ENCODE measurements at regions not wholly inside any gene's neighbourhood (a gene's known extent, or its start where the extent isn't known, plus 50 kb on each side); places are given as distances from the start of the nearest gene placed in this dataset.
"Not testable (repeated sequence)": the region's sequence is repeated elsewhere in the genome, so short reads cannot be mapped to it uniquely, and the experiment has no call there.

- TF ChIP-seq, protein P1, sequence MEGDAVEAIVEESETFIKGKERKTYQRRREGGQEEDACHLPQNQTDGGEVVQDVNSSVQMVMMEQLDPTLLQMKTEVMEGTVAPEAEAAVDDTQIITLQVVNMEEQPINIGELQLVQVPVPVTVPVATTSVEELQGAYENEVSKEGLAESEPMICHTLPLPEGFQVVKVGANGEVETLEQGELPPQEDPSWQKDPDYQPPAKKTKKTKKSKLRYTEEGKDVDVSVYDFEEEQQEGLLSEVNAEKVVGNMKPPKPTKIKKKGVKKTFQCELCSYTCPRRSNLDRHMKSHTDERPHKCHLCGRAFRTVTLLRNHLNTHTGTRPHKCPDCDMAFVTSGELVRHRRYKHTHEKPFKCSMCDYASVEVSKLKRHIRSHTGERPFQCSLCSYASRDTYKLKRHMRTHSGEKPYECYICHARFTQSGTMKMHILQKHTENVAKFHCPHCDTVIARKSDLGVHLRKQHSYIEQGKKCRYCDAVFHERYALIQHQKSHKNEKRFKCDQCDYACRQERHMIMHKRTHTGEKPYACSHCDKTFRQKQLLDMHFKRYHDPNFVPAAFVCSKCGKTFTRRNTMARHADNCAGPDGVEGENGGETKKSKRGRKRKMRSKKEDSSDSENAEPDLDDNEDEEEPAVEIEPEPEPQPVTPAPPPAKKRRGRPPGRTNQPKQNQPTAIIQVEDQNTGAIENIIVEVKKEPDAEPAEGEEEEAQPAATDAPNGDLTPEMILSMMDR (conservative IDR thresholded peaks at IDR 0.05; ENCODE audit: low read depth, low read length), result no peak
- no peak overlapping the region for H3K4me3 ChIP-seq (ENCODE audit: low read length)
- no peak for DNase-seq (ENCODE audit: low read depth)
Measured at GRCh38 chr16:6777624-6778023, 555.0 kb upstream of the RBFOX1 start.

GRCh38 chr16:6775712-6776111 is 556.9 kb upstream of the RBFOX1 start:
- TF ChIP-seq, protein P1 (conservative IDR thresholded peaks at IDR 0.05; ENCODE audit: low read depth, low read length), result no peak
- H3K4me3 ChIP-seq (ENCODE audit: low read length), result no peak overlapping the region
- no peak for DNase-seq (ENCODE audit: low read depth)

DNA sequence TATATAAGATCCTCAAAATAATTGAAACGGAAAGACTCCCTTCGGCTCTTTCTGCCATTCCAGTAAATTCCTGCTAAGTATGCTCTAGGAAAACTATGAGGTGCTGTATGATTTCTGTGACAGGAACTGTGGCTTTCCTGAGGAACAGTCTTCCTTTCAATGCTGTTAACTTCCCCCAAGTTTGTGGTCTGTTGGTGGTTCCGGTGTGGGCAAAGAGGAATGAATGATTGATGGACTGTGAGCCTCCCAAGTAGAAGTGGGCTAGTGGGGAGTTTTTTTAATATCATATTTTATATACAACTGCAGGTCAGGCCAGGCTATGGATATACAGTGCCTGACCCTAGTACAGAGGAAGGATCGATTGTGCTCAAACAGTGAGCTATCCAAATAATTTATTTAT is 560.7 kb upstream of the RBFOX1 start:
- no peak for DNase-seq (ENCODE audit: low read depth)
- TF ChIP-seq, protein P1 (conservative IDR thresholded peaks at IDR 0.05; ENCODE audit: low read depth, low read length), result no peak
- H3K4me3 ChIP-seq (ENCODE audit: low read length), result no peak overlapping the region

DNA sequence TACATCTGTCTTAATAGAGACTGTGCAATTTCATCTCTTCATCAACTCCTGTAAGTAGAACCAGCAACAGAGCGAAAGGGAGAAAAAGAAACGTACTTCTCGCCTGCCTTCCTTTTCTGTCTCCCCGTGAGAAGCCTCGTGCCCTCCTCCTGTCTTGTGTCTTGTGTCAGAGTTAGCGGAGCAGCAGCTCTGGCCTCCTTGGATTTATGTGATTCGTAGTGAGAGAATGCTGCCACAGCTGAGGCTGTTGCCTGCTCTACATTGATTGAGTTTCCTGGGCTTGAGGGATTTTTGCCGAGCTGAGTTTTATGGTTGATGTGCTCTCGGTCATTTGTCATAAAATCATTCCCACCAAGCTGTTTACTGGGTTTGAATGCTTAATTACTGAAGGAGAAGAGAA is 579.1 kb upstream of the RBFOX1 start:
- no peak overlapping the region for H3K4me3 ChIP-seq (ENCODE audit: low read length)
- TF ChIP-seq, protein P1 (conservative IDR thresholded peaks at IDR 0.05; ENCODE audit: low read depth, low read length), result no peak
- DNase-seq (ENCODE audit: low read depth), result no peak

DNA sequence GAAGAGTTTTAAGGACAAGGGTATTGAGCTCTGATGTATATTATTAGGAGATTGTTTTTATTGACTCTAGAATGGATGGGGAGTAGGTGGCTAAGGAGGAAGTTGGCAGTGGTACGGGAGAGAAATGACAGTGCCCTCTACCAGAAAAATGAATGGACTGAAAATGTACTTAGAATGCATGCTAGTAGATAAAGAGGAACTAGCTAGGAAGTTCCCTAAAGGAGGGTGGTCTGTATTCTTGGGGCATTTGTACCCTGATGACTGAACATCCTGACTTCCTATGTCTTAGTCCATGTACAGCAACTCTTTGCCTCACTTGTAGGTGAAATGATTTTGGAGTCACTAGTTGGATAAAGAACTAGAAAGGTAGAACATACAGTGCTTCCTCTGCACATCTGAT is 581.5 kb upstream of the RBFOX1 start:
- TF ChIP-seq, protein P1 (conservative IDR thresholded peaks at IDR 0.05; ENCODE audit: low read depth, low read length), result no peak

DNA sequence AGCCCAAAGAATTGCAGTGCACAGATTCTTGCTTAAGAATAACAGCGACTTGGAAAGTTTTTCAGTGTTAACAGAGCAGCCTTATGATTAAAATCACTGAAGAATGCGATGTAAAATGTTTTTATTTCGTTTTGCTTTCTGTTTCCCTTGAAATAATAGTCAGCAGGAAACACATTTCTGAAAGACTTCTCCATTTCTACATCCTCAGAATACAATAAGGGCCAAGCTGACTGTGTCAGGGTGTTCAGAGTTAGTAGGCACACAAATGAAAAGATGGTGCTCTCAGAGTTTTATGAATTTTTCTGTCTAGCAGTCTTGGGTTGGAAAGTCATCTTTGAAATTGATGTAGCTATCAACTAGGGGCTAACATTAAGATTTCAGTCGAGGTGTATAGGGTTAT is 582.9 kb upstream of the RBFOX1 start:
- no peak for DNase-seq (ENCODE audit: low read depth)
- H3K4me3 ChIP-seq (ENCODE audit: low read length), result no peak overlapping the region
- TF ChIP-seq, protein P1 (conservative IDR thresholded peaks at IDR 0.05; ENCODE audit: low read depth, low read length), result no peak

More for the DNA sequence above, 581.5 kb upstream of the RBFOX1 start:
- no peak overlapping the region for H3K4me3 ChIP-seq (ENCODE audit: low read length)
- DNase-seq (ENCODE audit: low read depth), result no peak

DNA sequence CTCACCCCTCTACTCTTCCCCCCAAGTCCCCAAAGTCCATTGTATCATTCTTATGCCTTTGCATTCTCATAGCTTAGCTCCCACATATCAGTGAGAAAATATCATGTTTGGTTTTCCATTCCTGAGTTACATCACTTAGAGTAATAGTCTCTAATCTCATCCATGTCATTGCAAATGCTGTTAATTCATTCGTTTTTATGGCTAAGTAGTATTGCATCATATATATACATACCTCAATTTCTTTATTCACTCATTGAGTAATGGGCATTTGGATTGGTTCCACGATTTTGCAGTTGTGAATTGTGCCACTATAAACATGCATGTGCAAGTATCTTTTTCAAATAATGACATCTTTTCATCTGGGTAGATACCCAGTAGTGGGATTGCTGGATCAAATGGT is 596.3 kb upstream of the RBFOX1 start:
- DNase-seq (ENCODE audit: low read depth); H3K4me3 ChIP-seq (ENCODE audit: low read length): not testable (repeated sequence)

GRCh38 chr16:6735631-6736030 is 597.0 kb upstream of the RBFOX1 start:
- TF ChIP-seq, protein P1 (conservative IDR thresholded peaks at IDR 0.05; ENCODE audit: low read depth, low read length), result no peak
- no peak for DNase-seq (ENCODE audit: low read depth)
- no peak overlapping the region for H3K4me3 ChIP-seq (ENCODE audit: low read length)
